ENCODE measurements at regions not wholly inside any gene's neighbourhood (a gene's known extent, or its start where the extent isn't known, plus 50 kb on each side); places are given as distances from the start of the nearest gene placed in this dataset.

- TF ChIP-seq REST (IDR thresholded peaks at IDR 0.05; ENCODE audit: insufficient read depth in 1 of 2, low read depth in 2 of 2, low read length in 2 of 2), result no peak
- TF ChIP-seq POLR2AphosphoS5 (IDR thresholded peaks at IDR 0.05; ENCODE audit: low read depth, low read length), result no peak
- TF ChIP-seq TAF1 (IDR thresholded peaks at IDR 0.05; ENCODE audit: borderline replicate concordance, insufficient read depth, low read length), result no peak
- TF ChIP-seq SIN3A (IDR thresholded peaks at IDR 0.05; ENCODE audit: borderline replicate concordance, insufficient read depth, low read length), result no peak
- no peak for TF ChIP-seq FOXP2 (optimal IDR thresholded peaks at IDR 0.05; ENCODE audit: borderline replicate concordance, extremely low read depth, extremely low read length, insufficient read depth)
Observed at GRCh38 chr14:39853441-39853840, 421.2 kb upstream of the FBXO33 start.

Measured in PFSK-1 (cell line).